ENCODE measurements at regions not wholly inside any gene's neighbourhood (a gene's known extent, or its start where the extent isn't known, plus 50 kb on each side); places are given as distances from the start of the nearest gene placed in this dataset.
"Not testable (repeated sequence)": the region's sequence is repeated elsewhere in the genome, so short reads cannot be mapped to it uniquely, and the experiment has no call there.

GRCh38 chr4:124459196-124459940 lies 253.2 kb downstream of the ANKRD50 start:
- DNase-seq, result no peak

DNA sequence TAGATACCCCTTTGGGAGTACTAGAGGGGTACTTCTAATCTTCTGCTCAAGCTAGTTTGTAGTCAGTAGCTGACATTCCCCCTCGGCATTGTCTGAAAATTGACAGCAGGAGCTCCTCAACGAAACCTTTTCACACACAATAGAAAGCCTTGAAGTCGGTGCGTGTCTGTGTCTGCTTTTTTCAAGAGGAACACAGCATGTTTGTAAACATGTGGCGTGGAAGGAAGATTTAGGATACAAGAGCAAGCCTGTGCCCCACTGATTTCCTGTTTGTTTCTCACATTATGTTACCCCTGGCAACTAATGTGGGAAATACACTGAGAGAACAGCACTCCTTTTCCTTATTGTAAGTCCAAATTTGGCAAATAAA lies 252.6 kb downstream of the ANKRD50 start:
- DNase-seq, result peak; percentile 32

DNA sequence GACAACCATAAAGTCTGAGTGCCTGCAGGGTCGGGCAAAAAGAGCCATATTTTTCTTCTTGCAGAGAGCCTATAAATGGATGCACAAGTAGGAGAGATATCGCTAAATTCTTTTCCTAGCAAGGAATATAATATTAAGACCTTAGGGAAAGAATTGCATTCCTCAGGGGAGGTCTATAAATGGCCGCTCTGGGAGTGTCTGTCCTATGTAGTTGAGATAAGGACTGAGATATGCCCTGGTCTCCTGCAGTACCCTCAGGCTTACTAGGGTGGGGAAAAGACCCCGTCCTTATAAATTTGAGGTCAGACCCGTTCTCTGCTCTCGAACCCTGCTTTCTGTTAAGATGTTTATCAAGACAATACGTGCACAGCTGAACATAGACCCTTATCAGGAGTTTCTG lies 250.9 kb downstream of the ANKRD50 start:
- not testable (repeated sequence) for DNase-seq

DNA sequence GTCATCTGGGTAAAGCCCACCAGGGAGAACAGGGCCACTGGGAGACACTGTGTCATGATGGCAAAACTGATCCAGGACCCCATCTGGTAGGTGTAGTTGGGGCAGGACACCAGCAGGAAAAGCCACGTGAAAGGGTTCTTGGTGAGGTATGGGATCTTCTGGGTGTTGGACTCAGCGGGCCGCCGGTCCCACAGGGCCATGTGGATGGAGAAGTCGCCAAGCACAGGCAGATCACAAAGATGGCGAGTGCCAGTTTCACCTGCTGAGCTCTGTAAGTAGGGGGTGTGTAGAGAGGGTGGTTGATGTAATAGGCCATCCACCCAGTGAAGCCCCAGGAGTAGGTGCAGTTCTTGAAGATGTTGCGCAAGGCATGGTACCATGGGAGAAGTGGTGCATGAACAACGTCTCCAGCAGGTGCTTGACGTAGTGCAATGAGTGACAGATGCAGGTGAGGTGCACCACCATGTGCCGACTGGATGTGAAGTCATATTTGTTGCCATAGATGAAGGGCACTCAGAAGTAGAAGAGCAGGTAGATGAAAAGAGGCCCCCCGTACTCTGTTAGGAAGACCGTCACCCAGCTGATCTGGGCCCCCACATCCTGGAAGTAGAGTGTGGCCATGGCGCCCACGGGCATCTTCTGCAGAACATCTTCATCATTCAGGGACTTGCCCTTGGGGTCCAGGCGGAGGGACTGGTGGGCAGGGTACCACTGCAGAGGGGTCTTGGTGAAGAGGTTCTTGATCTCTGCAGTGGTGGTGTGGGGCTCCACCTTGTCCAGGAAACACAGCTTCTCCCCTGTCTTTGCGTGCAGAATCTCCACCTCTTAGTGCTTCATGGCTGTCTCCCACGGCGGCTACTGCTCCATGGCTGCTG lies 249.3 kb downstream of the ANKRD50 start:
- no peak for DNase-seq

- no peak for DNase-seq
These were observed 247.7 kb downstream of the ANKRD50 start for GRCh38 chr4:124464836-124465235.

DNA sequence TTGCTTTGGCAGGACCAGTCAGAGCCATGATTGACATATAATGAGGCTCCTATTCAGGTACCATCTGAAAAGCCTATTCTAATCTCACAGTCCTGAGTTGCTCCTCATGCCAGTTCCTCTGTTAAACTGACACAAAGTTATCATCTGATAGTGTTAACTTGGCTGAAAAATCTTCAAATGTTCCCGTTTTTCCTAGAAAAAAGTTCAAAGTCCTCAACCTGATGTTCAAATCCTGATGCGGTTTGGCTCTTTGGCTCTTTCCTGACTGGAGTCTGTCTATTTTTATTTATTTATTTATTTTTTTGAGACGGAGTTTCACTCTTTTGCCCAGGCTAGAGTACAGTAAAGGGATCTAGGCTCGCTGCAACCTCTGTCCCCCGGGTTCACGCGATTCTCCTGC lies 244.2 kb downstream of the ANKRD50 start:
- DNase-seq, result no peak

- DNase-seq, result no peak
These were observed 242.6 kb downstream of the ANKRD50 start for GRCh38 chr4:124469981-124470380.

DNA sequence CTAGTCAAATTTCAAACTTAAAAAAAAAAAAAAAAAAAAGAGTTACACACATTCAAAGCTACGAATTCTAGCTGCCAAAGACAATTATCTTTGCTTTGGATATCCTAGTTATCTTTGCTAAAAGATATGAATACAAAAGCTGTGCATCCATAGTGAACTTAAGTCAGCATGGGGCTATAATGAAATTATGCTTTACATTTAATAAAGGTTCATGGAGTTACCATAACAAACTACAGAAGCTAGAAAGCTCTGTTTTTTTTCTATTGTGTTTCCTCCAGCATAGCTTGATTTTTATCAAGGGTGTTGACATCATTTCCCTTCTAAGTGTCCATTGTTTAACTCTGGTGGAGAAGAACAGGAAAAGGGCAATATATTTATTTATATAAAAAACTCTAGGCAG lies 234.1 kb downstream of the ANKRD50 start:
- DNase-seq, result no peak

GRCh38 chr4:124480061-124480460 lies 232.5 kb downstream of the ANKRD50 start:
- no peak for DNase-seq

DNA sequence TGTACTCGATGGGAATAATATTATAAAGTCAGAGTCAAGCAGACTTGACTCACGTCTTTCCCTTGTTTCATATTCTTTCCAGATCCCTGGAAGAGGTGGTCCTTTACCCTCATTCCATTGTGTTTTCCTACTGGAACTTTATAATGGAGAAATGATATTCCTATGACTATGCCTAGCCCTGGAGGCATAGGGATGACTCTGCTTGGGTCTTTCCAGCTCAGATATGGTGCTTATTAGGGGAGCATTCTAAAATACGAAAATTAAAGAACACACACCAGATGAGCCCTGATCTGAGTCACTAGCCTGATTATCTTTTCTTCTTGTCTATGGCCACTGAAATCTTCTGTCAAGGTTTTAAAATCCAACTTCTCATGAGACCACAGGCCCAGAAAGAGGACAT lies 231.4 kb downstream of the ANKRD50 start:
- DNase-seq, result no peak

DNA sequence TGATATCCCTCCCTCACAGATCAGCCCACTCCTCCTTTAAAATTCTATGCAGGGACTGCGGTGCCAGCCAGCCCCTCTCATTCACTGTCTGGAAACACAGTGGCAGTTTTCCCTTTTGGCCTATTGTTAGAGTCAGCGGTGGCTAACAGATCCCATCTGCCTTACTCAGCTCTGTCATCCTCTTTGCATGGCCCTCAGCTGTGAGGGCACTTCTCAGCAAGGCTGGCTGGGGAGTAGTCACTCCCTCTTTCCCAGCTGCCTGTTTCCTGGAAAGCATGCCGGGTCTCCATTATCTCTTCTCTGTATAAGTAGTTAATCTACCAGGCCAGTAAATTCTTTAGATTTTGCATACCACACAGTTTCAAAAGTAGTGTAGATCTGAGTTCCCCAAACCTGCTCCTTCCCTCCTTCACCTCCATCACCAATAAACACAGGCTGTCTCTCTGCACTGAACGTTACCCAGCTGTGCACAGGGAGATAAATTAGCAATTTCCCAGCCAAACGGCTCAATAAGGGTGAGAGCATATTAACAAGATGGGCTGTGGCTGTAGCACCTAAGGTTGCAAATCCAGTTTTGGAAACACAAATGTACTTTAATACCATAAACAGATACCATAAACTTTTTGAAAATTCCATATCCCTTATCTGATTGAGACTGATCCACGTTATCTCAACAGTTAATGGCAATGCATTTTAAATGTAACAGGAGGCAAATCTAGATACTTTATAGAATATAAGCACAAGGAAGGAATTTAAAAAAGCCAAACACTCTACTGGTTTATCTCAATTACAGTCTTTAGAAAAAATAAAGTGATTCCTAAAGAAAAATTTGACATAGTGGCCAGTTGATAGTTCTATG lies 229.3 kb downstream of the ANKRD50 start:
- DNase-seq, result peak; percentile 57

- no peak for DNase-seq
These were observed 228.5 kb downstream of the ANKRD50 start for GRCh38 chr4:124484008-124484407.

DNA sequence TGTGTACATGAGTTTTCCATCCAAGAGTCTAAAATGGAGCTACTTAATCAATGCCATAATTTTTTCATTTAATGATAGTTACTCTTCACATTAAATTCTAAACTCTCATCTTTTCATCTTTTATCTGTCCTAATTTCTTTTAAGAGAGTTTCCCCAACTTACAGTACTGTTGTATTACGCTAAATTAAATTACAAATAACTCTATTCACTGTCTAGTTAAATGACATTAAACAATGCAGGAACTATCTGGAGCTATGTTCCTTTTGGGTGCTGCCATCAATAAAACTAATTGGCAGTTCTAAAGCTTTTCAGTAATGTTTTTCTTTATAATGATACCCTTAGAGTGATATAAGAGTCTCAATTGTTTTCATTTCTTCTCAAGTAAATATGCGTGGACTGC lies 227.6 kb downstream of the ANKRD50 start:
- no peak for DNase-seq

DNA sequence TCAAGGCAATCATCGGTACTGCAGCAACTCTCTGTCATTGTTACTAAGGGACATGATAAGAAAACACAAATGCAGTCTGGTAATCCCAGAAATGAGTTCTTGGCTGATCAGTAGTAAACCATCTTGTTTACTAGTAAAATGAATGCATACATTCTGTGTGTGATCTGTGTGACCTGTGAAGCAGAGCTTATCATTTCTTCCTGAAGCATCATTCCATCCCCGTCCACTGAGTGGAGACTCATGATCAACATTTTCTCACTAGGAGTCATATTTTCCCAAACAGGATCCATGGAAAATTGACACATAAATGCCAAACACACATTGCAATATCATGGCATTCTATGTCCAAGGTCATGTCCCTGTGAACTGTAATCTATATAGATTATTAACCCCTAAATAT lies 226.1 kb downstream of the ANKRD50 start:
- no peak for DNase-seq

GRCh38 chr4:124487651-124488050 lies 224.9 kb downstream of the ANKRD50 start:
- peak; percentile 47 for DNase-seq

- peak; percentile 58 for DNase-seq
These were observed 221.0 kb downstream of the ANKRD50 start for GRCh38 chr4:124491361-124492145.

DNA sequence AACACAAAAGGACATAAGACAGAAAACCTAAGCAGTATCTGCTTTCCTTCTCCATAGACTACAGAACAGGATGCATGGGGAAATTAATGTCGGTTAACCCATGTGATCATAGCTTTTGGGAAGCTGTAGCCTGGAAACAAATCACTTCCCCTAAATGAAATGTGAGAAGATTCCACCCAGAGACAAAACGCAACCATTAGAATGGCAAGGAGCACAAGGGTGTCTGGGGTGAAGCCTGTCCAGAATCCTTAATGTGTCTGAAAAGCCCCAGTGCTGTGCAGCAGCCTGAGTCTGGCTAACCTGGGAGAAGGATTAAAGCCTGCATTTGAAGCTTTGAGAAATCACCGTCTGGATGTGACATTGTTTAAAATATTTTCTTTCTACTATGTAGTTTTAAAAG lies 213.3 kb downstream of the ANKRD50 start:
- DNase-seq, result peak; percentile 23

GRCh38 chr4:124501576-124501975 lies 211.0 kb downstream of the ANKRD50 start:
- no peak for DNase-seq

DNA sequence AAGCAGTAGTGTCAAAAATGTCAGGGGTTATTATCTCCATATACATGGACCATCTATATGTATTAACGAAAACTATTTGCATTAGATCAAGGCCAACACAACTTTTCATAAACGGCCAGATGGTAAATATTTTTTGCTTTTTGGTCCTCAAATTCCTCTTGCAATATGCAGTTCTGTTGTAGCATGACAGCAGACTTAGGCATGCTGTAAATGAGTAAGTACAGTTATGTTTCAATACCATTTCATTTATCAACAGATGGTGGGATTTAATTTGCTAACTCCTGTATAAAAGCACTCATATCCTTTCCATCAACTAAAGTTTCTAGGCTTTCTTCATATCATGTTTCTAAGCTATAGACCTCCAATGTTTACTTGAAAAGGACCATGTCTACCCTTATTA lies 208.1 kb downstream of the ANKRD50 start:
- no peak for DNase-seq

DNA sequence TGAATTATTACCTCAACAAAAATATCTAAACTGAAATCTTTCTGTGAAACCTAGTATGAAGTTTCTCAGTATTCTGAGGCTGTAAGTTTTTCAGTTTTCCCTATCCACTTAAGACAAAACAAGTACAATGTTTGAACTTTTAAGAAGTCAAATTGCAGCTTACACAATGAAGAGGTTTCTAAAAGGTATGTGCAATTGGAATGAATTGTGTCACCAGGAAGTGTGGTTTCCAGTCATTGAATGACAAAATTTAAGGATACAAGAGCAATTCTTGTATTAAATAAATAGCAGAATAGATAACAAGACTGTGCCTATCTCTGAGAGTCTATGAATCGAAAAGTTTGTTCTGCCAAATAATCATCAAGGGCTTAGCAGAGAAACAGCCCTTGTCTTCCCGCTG lies 207.3 kb downstream of the ANKRD50 start:
- DNase-seq, result no peak

DNA sequence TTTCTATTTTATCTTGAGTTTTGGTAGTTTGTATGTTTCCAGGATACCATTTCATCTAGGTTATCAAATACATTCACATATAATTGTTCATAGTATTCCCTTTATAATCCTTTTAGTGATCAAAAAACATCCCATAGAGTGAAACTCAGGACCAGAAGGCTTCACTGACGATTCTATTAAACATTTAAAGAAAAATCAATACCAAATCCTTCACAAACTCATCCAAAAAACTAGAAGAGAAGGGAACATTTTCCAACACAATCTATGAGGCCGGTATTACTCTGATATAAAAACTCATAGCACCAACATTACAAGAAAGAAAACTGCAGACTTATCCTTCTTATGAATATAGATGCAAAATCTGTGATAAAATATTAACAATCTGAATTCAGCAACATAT lies 203.4 kb downstream of the ANKRD50 start:
- DNase-seq, result no peak

DNA sequence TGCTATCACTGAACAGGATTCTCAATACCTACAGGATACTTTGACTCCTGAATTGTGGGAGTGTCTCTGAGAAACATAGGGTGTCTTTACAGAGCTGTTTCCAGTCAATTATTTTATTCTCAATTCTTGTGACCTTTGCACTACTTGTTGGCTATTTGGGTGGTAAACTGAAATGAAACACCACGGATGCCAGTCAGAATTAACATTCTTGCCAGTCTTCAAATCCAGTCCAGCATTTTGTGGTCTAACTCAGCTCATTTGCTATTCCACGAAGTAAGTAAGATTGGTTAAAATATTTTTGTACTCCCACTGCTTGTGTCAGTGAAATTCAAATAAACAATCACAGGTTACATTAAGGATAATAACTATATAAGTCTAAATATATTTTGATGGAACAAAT lies 197.9 kb downstream of the ANKRD50 start:
- DNase-seq, result no peak

- DNase-seq, result no peak
These were observed 196.9 kb downstream of the ANKRD50 start for GRCh38 chr4:124515591-124515990.
